ENCODE measurements at regions not wholly inside any gene's neighbourhood (a gene's known extent, or its start where the extent isn't known, plus 50 kb on each side); places are given as distances from the start of the nearest gene placed in this dataset.
A peak's percentile ranks its signal among the peaks of the same experiment; 100 is the strongest.

DNA sequence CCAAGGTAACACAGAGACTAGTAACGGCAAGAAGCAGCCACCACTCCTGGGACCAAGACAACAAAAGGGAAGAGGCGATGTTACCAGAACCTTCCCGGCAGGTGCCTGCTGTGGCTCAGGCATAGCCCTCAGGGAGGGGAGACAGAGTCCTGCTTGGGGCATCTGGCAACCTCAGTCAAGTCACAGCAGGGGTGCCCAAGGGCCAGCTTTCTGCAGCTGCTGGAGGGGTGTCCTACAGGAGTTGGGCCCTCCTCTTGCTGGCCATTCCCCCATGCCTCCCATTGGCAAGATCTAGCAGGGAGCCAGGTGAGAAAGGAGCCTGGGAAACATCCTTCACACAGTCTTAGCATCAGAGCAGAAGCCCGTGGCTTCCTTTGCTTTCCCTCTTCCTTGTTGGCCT lies 197.3 kb upstream of the IL12A start:
- Histone ChIP-seq H3K36me3 (ENCODE audit: control insufficient read depth in 5 of 5, insufficient read depth in 5 of 5, low read length in 5 of 5) (no peaks in the 10 kb centered on the region), H3K4me1 (ENCODE audit: control insufficient read depth in 5 of 5, insufficient read depth in 5 of 5, low read length in 5 of 5) (peaks cover 3 to 67% (median 66%) of the 10 kb centered on the region in 5 donors), H3K9me3 (ENCODE audit: control insufficient read depth in 5 of 5, low read length in 5 of 5) (no peaks in the 10 kb centered on the region), H3K9ac (ENCODE audit: low read length in 5 of 5) (no peak overlapping the region), H3K4me3 (ENCODE audit: low read depth in 1 of 5, low read length in 5 of 5) (no peak overlapping the region), H3K27ac (ENCODE audit: low read depth, low read length) (no peak overlapping the region), H3K27me3 (ENCODE audit: control insufficient read depth in 5 of 5, insufficient read depth in 4 of 5, low read length in 5 of 5) (no peaks in the 10 kb centered on the region)

DNA sequence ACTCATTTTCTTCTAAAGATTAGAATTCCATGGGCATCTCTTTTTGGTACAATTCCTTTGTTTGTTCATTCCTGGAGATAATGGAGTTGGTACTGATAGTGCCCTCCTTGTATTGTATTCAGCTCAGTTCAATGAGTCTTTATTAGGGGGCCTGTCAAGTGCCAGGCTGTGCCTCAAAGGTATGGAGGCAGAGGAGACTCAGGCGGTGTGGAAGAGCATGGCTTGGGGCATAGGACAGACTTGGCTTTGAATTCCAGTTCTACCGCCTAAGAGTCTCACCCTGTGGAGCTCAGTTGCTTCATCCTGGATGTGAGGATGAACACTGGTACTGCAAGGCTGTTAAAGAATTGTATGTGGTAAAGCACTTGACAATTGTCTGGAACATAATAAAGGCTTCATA lies 196.6 kb upstream of the IL12A start:
- Histone ChIP-seq H3K36me3 (ENCODE audit: control insufficient read depth in 5 of 5, insufficient read depth in 5 of 5, low read length in 5 of 5) (no peaks in the 10 kb centered on the region), H3K27ac (ENCODE audit: low read depth, low read length) (no peak overlapping the region), H3K4me1 (ENCODE audit: control insufficient read depth in 5 of 5, insufficient read depth in 5 of 5, low read length in 5 of 5) (peaks cover 3 to 67% (median 64%) of the 10 kb centered on the region in 5 donors), H3K4me3 (ENCODE audit: low read depth in 1 of 5, low read length in 5 of 5) (no peak overlapping the region), H3K9ac (ENCODE audit: low read length in 5 of 5) (no peak overlapping the region), H3K27me3 (ENCODE audit: control insufficient read depth in 5 of 5, insufficient read depth in 4 of 5, low read length in 5 of 5) (no peaks in the 10 kb centered on the region), H3K9me3 (ENCODE audit: control insufficient read depth in 5 of 5, low read length in 5 of 5) (no peaks in the 10 kb centered on the region)

GRCh38 chr3:159795042-159795441 lies 193.6 kb upstream of the IL12A start:
- peak overlapping the region in 1 of 5 donors; percentile 1 for H3K4me3 ChIP-seq (ENCODE audit: low read depth in 1 of 5, low read length in 5 of 5)
- peak overlapping the region; percentile 89 for H3K27ac ChIP-seq (ENCODE audit: low read depth, low read length)

DNA sequence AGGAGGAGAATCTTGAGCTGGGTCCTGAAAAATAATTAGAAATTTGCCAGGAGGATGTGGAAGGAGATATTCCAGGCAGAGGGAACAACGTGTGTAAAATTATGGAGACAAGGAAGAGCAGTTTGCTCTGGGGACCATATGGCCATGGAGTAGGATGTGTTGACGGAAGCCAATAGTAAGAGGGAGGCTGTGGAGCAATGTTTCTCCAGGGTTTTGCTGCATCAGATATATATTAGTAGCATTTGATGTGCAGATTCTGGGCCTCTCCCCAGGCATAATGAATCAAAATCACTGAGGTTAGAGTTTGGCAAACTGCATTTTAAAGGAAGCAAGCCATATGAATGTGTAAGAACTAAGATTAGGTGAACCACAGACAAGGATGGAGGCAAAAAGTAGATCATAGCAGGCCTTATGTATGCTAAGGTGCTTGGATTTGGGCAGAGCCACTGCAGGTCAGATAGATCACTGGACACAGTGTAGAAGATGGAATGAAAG lies 192.9 kb upstream of the IL12A start:
- Histone ChIP-seq H3K27ac (ENCODE audit: low read depth, low read length) (peak overlapping the region; percentile 89), H3K27me3 (ENCODE audit: control insufficient read depth in 5 of 5, insufficient read depth in 4 of 5, low read length in 5 of 5) (no peaks in the 10 kb centered on the region), H3K9ac (ENCODE audit: low read length in 5 of 5) (peak overlapping the region in 1 of 5 donors; percentile 9), H3K4me1 (ENCODE audit: control insufficient read depth in 5 of 5, insufficient read depth in 5 of 5, low read length in 5 of 5) (peaks cover 3 to 59% (median 50%) of the 10 kb centered on the region in 5 donors), H3K36me3 (ENCODE audit: control insufficient read depth in 5 of 5, insufficient read depth in 5 of 5, low read length in 5 of 5) (no peaks in the 10 kb centered on the region), H3K9me3 (ENCODE audit: control insufficient read depth in 5 of 5, low read length in 5 of 5) (no peaks in the 10 kb centered on the region), H3K4me3 (ENCODE audit: low read depth in 1 of 5, low read length in 5 of 5) (no peak overlapping the region)

More at GRCh38 chr3:159795042-159795441, 193.6 kb upstream of the IL12A start:
- Histone ChIP-seq H3K4me1 (ENCODE audit: control insufficient read depth in 5 of 5, insufficient read depth in 5 of 5, low read length in 5 of 5) (peaks cover 3 to 60% (median 56%) of the 10 kb centered on the region in 5 donors), H3K27me3 (ENCODE audit: control insufficient read depth in 5 of 5, insufficient read depth in 4 of 5, low read length in 5 of 5) (no peaks in the 10 kb centered on the region), H3K36me3 (ENCODE audit: control insufficient read depth in 5 of 5, insufficient read depth in 5 of 5, low read length in 5 of 5) (no peaks in the 10 kb centered on the region), H3K9ac (ENCODE audit: low read length in 5 of 5) (peak overlapping the region in 1 of 5 donors; percentile 9), H3K9me3 (ENCODE audit: control insufficient read depth in 5 of 5, low read length in 5 of 5) (no peaks in the 10 kb centered on the region)

DNA sequence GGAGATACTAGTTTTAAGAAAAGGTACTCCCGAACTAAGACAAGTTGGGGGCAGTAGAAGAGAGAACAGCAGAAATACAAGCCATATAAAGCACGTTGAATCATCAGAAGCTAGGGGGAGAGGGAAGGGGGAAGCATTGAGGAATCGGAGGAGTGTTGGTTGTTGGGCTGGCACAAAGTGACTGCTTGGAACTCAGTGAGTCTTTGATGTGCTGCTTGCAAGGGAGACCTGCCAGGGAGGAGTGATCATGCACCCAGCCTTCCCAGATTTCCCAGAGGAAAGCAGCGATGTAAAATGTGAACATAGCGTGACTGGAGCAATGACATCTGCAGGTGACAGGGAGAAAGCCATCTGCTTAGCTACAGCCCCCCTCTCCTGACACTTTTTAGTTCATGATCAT lies 192.4 kb upstream of the IL12A start:
- Histone ChIP-seq H3K27ac (ENCODE audit: low read depth, low read length) (peak overlapping the region; percentile 89), H3K27me3 (ENCODE audit: control insufficient read depth in 5 of 5, insufficient read depth in 4 of 5, low read length in 5 of 5) (no peaks in the 10 kb centered on the region), H3K9me3 (ENCODE audit: control insufficient read depth in 5 of 5, low read length in 5 of 5) (no peaks in the 10 kb centered on the region), H3K36me3 (ENCODE audit: control insufficient read depth in 5 of 5, insufficient read depth in 5 of 5, low read length in 5 of 5) (no peaks in the 10 kb centered on the region), H3K4me1 (ENCODE audit: control insufficient read depth in 5 of 5, insufficient read depth in 5 of 5, low read length in 5 of 5) (peaks cover 3 to 57% (median 49%) of the 10 kb centered on the region in 5 donors), H3K9ac (ENCODE audit: low read length in 5 of 5) (no peak overlapping the region), H3K4me3 (ENCODE audit: low read depth in 1 of 5, low read length in 5 of 5) (no peak overlapping the region)

DNA sequence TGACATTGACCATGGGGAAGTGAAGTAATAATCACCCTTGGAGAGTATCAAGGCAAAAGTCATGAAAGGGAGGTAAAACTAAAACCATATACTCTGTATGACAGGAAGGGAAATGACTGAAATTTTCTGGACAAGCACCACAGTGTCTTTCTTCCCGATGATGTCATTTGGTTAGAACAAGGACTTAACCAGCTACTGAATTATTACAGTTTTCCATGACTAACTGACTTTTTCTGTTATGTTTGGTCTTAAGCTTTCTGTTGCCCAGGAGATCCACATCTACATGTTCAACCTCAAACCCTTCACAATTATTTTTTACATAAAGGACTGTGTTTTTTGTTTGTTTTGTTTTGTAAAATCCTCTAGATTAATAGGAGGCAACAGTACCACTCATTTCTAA lies 191.9 kb upstream of the IL12A start:
- H3K9ac ChIP-seq (ENCODE audit: low read length in 5 of 5): peak overlapping the region in 1 of 5 donors; percentile 29
- H3K4me1 ChIP-seq (ENCODE audit: control insufficient read depth in 5 of 5, insufficient read depth in 5 of 5, low read length in 5 of 5): peaks cover 3 to 57% (median 45%) of the 10 kb centered on the region in 5 donors
- no peak overlapping the region for H3K4me3 ChIP-seq (ENCODE audit: low read depth in 1 of 5, low read length in 5 of 5)
- no peaks in the 10 kb centered on the region for H3K36me3 ChIP-seq (ENCODE audit: control insufficient read depth in 5 of 5, insufficient read depth in 5 of 5, low read length in 5 of 5)
- H3K27me3 ChIP-seq (ENCODE audit: control insufficient read depth in 5 of 5, insufficient read depth in 4 of 5, low read length in 5 of 5): no peaks in the 10 kb centered on the region
- peak overlapping the region; percentile 89 for H3K27ac ChIP-seq (ENCODE audit: low read depth, low read length)
- H3K9me3 ChIP-seq (ENCODE audit: control insufficient read depth in 5 of 5, low read length in 5 of 5): no peaks in the 10 kb centered on the region

DNA sequence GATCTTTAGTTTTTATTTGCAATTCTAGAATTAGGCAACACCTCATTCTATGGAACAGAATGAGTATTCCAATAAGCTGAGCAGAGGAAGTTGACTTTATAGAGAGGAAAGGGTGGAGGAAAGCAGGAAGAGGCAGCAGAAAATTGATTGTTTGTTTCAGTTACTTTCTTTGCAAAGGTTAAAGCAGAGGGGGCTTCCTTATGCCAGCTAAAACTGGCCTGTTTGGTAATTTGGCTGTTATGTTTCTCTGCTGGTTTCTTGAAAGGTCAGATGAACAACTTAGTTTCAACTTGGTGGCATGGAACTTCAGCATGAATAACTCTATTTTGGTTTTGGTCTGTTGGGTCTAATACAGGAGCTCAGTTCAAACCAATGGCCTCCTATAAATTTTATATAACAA lies 190.9 kb upstream of the IL12A start:
- no peaks in the 10 kb centered on the region for H3K27me3 ChIP-seq (ENCODE audit: control insufficient read depth in 5 of 5, insufficient read depth in 4 of 5, low read length in 5 of 5)
- H3K27ac ChIP-seq (ENCODE audit: low read depth, low read length): peak overlapping the region; percentile 89
- peaks cover 3 to 54% (median 45%) of the 10 kb centered on the region in 5 donors for H3K4me1 ChIP-seq (ENCODE audit: control insufficient read depth in 5 of 5, insufficient read depth in 5 of 5, low read length in 5 of 5)
- no peaks in the 10 kb centered on the region for H3K9me3 ChIP-seq (ENCODE audit: control insufficient read depth in 5 of 5, low read length in 5 of 5)
- H3K4me3 ChIP-seq (ENCODE audit: low read depth in 1 of 5, low read length in 5 of 5): no peak overlapping the region
- H3K9ac ChIP-seq (ENCODE audit: low read length in 5 of 5): no peak overlapping the region
- no peaks in the 10 kb centered on the region for H3K36me3 ChIP-seq (ENCODE audit: control insufficient read depth in 5 of 5, insufficient read depth in 5 of 5, low read length in 5 of 5)

GRCh38 chr3:159798951-159799350 lies 189.7 kb upstream of the IL12A start:
- no peaks in the 10 kb centered on the region for H3K36me3 ChIP-seq (ENCODE audit: control insufficient read depth in 5 of 5, insufficient read depth in 5 of 5, low read length in 5 of 5)
- peak overlapping the region in 3 of 5 donors; percentile 13 to 54 (median 17) for H3K9ac ChIP-seq (ENCODE audit: low read length in 5 of 5)
- no peaks in the 10 kb centered on the region for H3K9me3 ChIP-seq (ENCODE audit: control insufficient read depth in 5 of 5, low read length in 5 of 5)
- peak overlapping the region; percentile 89 for H3K27ac ChIP-seq (ENCODE audit: low read depth, low read length)
- H3K4me1 ChIP-seq (ENCODE audit: control insufficient read depth in 5 of 5, insufficient read depth in 5 of 5, low read length in 5 of 5): peaks cover 0 to 52% (median 45%) of the 10 kb centered on the region in 5 donors
- no peak overlapping the region for H3K4me3 ChIP-seq (ENCODE audit: low read depth in 1 of 5, low read length in 5 of 5)
- H3K27me3 ChIP-seq (ENCODE audit: control insufficient read depth in 5 of 5, insufficient read depth in 4 of 5, low read length in 5 of 5): no peaks in the 10 kb centered on the region

- Histone ChIP-seq H3K27ac (ENCODE audit: low read depth, low read length) (peak overlapping the region; percentile 27), H3K4me3 (ENCODE audit: low read depth in 1 of 5, low read length in 5 of 5) (no peak overlapping the region), H3K36me3 (ENCODE audit: control insufficient read depth in 5 of 5, insufficient read depth in 5 of 5, low read length in 5 of 5) (no peaks in the 10 kb centered on the region), H3K9ac (ENCODE audit: low read length in 5 of 5) (no peak overlapping the region), H3K27me3 (ENCODE audit: control insufficient read depth in 5 of 5, insufficient read depth in 4 of 5, low read length in 5 of 5) (no peaks in the 10 kb centered on the region), H3K4me1 (ENCODE audit: control insufficient read depth in 5 of 5, insufficient read depth in 5 of 5, low read length in 5 of 5) (peaks cover 2 to 48% (median 39%) of the 10 kb centered on the region in 5 donors), H3K9me3 (ENCODE audit: control insufficient read depth in 5 of 5, low read length in 5 of 5) (no peaks in the 10 kb centered on the region)
Observed at GRCh38 chr3:159800434-159801155, 188.0 kb upstream of the IL12A start.

DNA sequence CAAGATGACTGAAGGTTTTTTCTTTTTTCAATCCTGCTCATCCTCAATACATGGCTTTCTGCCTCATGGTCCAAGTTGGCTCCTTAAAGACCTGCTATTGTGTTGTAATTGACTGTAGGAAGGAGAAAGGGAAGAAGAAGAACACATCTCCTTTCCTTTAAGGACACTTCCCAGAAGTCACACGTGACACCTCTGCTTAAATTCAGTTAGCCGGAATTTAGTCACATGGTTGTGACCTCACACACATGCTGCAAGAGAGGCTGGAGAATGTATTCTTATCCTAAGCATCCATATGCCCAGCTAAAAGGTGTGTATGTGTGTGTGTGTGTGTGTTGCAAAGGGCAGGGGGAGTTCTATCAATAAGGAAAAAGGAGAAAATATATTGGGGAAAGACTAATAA lies 185.8 kb upstream of the IL12A start:
- no peak overlapping the region for H3K4me3 ChIP-seq (ENCODE audit: low read depth in 1 of 5, low read length in 5 of 5)
- no peaks in the 10 kb centered on the region for H3K9me3 ChIP-seq (ENCODE audit: control insufficient read depth in 5 of 5, low read length in 5 of 5)
- H3K9ac ChIP-seq (ENCODE audit: low read length in 5 of 5): no peak overlapping the region
- no peaks in the 10 kb centered on the region for H3K27me3 ChIP-seq (ENCODE audit: control insufficient read depth in 5 of 5, insufficient read depth in 4 of 5, low read length in 5 of 5)
- H3K36me3 ChIP-seq (ENCODE audit: control insufficient read depth in 5 of 5, insufficient read depth in 5 of 5, low read length in 5 of 5): no peaks in the 10 kb centered on the region
- peaks cover 2 to 49% (median 39%) of the 10 kb centered on the region in 5 donors for H3K4me1 ChIP-seq (ENCODE audit: control insufficient read depth in 5 of 5, insufficient read depth in 5 of 5, low read length in 5 of 5)
- no peak overlapping the region for H3K27ac ChIP-seq (ENCODE audit: low read depth, low read length)
